Psoas muscle (tissue), 7 donors: ENCODE measurements at regions not wholly inside any gene's neighbourhood (a gene's known extent, or its start where the extent isn't known, plus 50 kb on each side); places are given as distances from the start of the nearest gene placed in this dataset.
"Not testable (repeated sequence)": the region's sequence is repeated elsewhere in the genome, so short reads cannot be mapped to it uniquely, and the experiment has no call there.

ENCODE experiments used
- ATAC-seq, 4 donors: fragments of 200-7000 bp; cut with Tn5 transposase; one replicate each; pipeline ENCODE4 v1.9.1; 2020; ENCODE audit warnings: moderate library complexity in 3 of 4, mild to moderate bottlenecking in 2 of 4
- DNase-seq, 2 donors: peaks; one replicate each; pipeline ENCODE4 v3.0.0-alpha.2; 2020
- H3K27ac ChIP-seq: fragments of 200-600 bp; one replicate; pipeline ENCODE4 v1.8.0; 2022
- H3K27me3 ChIP-seq, 3 donors: fragments of 200-600 bp in 1 of 3; one replicate each; pipeline versions ENCODE4 v1.6.1 to v1.8.0; 2013 to 2022; ENCODE audit warnings: low read length in 2 of 3, mild to moderate bottlenecking in 2 of 3, moderate library complexity in 1 of 3; ENCODE audit not compliant: insufficient read depth in 3 of 3
- H3K36me3 ChIP-seq, 2 donors: fragments of 200-600 bp in 1 of 2; one replicate each; pipeline versions ENCODE4 v1.6.1 to v1.8.0; 2013 to 2022; ENCODE audit warnings: low read depth in 1 of 2, mild to moderate bottlenecking in 1 of 2, moderate library complexity in 1 of 2; ENCODE audit not compliant: insufficient read depth in 1 of 2
- H3K4me1 ChIP-seq: fragments of 200-600 bp; one replicate; pipeline ENCODE4 v1.8.0; 2022
- H3K4me3 ChIP-seq: fragments of 200-600 bp; one replicate; pipeline ENCODE4 v1.8.0; 2022; ENCODE audit warnings: mild to moderate bottlenecking
- H3K9me3 ChIP-seq: fragments of 200-600 bp; one replicate; pipeline ENCODE4 v1.8.0; 2022
- WGBS, 3 donors: extraction: QIAGEN DNeasy Blood & Tissue Kit; methylation state at CpG; one replicate each; pipeline versions ENCODE4 v1.1.6 to v1.1.7; 2013; 5-methylcytosine and 5-hydroxymethylcytosine counted together
- intact Hi-C, 2 donors: fragments of 100-400 bp; cut with DNase I; formaldehyde crosslinking; loops; one replicate each; pipeline versions ENCODE4 v1.11.0 to v1.14.2; 2022
- TF ChIP-seq, protein P1 (sequence below): fragments of 200-600 bp; IDR thresholded peaks from one replicate; pipeline ENCODE4 v1.8.0; 2022; ENCODE audit warnings: antibody characterized with exemption
- donor health status: healthy with polysubstance abuse.
- donor health status: DM: no; HTN: no; CAD: no; lungs with moderate emphysema.
- donor health status: Bipolar disorder and iron deficiency.
- donor health status: healthy.
- donor health status: DM: yes; HTN: yes; CAD: no.
- donor health status: DM: no; HTN: no; CAD: no.
- donor health status: DM: yes; HTN: yes; CAD: no.

DNA sequence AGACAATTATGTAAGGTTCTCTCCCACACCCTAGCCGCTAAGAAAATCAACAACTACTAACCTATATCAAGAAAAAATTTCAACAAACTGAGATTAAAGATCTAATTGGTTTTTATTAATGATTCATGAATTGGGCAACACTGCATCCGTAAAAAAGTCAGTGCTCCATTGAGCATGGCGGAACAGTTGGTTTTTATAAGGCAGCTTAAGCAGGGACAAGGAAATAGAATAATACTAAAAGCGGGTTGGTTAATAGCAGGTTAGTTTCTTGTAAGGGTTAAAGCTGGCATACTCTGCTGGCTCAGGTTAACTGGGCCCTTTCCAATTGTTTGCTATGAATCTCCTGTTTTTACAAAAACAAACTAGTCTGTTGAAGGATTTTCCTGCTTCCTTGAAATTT lies 202.3 kb upstream of the RASGEF1B start:
- DNase-seq (no peak), ATAC-seq (no peak)
- TF ChIP-seq, protein P1, sequence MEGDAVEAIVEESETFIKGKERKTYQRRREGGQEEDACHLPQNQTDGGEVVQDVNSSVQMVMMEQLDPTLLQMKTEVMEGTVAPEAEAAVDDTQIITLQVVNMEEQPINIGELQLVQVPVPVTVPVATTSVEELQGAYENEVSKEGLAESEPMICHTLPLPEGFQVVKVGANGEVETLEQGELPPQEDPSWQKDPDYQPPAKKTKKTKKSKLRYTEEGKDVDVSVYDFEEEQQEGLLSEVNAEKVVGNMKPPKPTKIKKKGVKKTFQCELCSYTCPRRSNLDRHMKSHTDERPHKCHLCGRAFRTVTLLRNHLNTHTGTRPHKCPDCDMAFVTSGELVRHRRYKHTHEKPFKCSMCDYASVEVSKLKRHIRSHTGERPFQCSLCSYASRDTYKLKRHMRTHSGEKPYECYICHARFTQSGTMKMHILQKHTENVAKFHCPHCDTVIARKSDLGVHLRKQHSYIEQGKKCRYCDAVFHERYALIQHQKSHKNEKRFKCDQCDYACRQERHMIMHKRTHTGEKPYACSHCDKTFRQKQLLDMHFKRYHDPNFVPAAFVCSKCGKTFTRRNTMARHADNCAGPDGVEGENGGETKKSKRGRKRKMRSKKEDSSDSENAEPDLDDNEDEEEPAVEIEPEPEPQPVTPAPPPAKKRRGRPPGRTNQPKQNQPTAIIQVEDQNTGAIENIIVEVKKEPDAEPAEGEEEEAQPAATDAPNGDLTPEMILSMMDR: no peak
- no peaks in the 10 kb centered on the region for H3K27me3 ChIP-seq
- H3K9me3 ChIP-seq: no peaks in the 10 kb centered on the region
- intact Hi-C loops: no loop called here
- no peaks in the 10 kb centered on the region for H3K36me3 ChIP-seq
- no peak overlapping the region for H3K27ac ChIP-seq
- 74 to 83% (median 74%) methylated on average over 4 of the region's 4 CpGs for WGBS, 3 donors
- no peaks in the 10 kb centered on the region for H3K4me1 ChIP-seq
- no peak overlapping the region for H3K4me3 ChIP-seq

DNA sequence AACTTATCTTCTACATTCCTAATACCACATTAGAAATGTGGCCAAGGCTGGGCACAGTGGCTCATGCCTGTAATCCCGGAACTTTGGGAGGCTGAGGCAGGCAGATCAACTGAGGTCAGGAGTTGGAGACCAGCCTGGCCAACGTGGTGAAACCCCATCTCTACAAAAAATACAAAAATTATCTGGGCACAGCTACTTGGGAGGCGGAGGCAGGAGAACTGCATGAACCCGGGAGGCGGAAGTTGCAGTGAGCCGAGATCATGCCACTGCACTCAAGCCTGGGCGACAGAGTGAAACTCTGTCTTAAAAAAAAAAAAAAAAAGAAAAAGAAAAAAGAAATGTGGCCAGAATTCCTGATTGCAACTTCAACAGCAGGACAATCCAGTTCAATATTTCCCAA lies 196.6 kb upstream of the RASGEF1B start:
- H3K27me3 ChIP-seq, H3K27ac ChIP-seq, H3K9me3 ChIP-seq, H3K4me1 ChIP-seq, H3K4me3 ChIP-seq, H3K36me3 ChIP-seq, intact Hi-C loops, DNase-seq, ATAC-seq: not testable (repeated sequence)
- WGBS, 3 donors: 38 to 64% (median 48%) methylated on average over 7 of the region's 7 CpGs

DNA sequence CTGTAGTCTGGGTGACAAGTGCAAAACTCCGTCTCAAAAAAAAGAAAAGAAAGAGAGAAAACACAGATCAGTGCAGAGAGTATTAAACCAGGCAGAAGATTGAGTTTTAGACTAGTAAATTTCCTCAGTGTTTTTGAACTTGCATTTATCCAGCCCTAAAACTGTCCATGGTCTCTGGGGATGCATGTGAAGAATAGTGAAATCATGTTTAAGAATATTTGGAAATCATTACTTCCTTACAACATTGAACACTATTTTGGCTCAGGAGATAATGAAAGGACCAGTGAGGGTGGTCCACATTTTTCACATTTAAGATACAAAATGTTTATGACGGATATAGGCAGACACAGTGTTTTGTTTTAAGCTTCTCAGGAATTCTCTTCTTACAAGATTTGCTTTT lies 195.8 kb upstream of the RASGEF1B start:
- ATAC-seq: no peak
- Histone ChIP-seq H3K27me3 (no peaks in the 10 kb centered on the region), H3K36me3 (no peaks in the 10 kb centered on the region), H3K4me3 (no peak overlapping the region), H3K27ac (no peak overlapping the region), H3K9me3 (no peaks in the 10 kb centered on the region), H3K4me1 (no peaks in the 10 kb centered on the region)
- intact Hi-C loops: no loop called here
- DNase-seq: no peak
- 72 to 91% (median 80%) methylated on average over 2 of the region's 2 CpGs for WGBS, 3 donors
- TF ChIP-seq, protein P1: no peak

DNA sequence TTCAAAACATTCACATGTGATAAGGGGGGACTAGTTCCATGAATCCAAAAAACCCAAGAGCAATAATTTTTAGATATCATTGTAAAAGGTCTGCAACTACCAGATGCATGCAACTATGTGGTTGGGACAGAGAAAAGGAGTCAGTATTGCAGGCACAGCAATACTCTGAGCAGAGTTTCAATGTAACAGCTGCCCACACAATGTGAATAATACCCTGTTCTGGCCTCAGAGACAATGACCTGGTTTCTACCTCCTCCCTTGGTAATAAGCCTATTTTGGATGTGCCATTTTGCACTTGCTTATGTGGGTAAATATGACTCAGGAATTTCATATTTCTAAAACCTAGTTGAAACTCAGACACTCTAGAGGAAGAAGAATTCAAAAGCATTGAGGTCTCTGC lies 194.8 kb upstream of the RASGEF1B start:
- ATAC-seq (no peak), DNase-seq (no peak)
- Histone ChIP-seq H3K27ac (no peak overlapping the region), H3K27me3 (no peaks in the 10 kb centered on the region), H3K9me3 (no peaks in the 10 kb centered on the region), H3K36me3 (no peaks in the 10 kb centered on the region), H3K4me3 (no peak overlapping the region), H3K4me1 (no peaks in the 10 kb centered on the region)
- intact Hi-C loops: no loop called here
- TF ChIP-seq, protein P1: no peak

DNA sequence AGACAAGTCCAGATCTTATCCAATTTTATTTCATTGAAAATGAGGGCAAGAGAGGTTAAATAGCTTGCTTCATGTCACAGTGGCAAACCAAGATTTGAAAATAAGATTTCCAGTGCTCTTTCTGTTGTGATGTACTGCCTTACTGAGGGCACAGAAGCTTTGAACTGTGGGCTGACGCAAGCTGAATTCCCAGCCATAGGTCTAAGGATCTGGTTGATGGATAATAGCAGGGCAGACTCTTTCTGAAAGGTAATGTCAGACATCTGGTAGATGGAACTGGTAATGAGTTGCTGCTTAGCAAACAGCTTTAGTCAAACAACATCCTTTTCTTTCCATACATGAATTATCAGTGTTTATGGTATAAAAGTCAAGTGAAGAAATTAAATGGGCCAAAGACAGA lies 193.9 kb upstream of the RASGEF1B start:
- ATAC-seq (no peak), DNase-seq (no peak)
- TF ChIP-seq, protein P1: no peak
- H3K4me1 ChIP-seq: no peaks in the 10 kb centered on the region
- H3K4me3 ChIP-seq: no peak overlapping the region
- H3K9me3 ChIP-seq: no peaks in the 10 kb centered on the region
- intact Hi-C loops: no loop called here
- H3K27ac ChIP-seq: no peak overlapping the region
- no peaks in the 10 kb centered on the region for H3K27me3 ChIP-seq
- no peaks in the 10 kb centered on the region for H3K36me3 ChIP-seq
- 93 to 100% (median 100%) methylated on average over 1 of the region's 1 CpG for WGBS, 3 donors
